HEK293 (cell line): ENCODE measurements at regions not wholly inside any gene's neighbourhood (a gene's known extent, or its start where the extent isn't known, plus 50 kb on each side); places are given as distances from the start of the nearest gene placed in this dataset.

Experiments used
- CTCF ChIP-seq: fragments of 450-650 bp; formaldehyde crosslinking; IDR thresholded peaks from 2 replicates; pipeline ENCODE4 v1.5.1; 2016; ENCODE audit warnings: missing biosample characterization, missing genetic modification characterization
- REST ChIP-seq: fragments of 450-650 bp; formaldehyde crosslinking; IDR thresholded peaks from 2 replicates; pipeline ENCODE4 v1.5.1; 2016; ENCODE audit warnings: missing biosample characterization, missing genetic modification characterization
- YY1 ChIP-seq: fragments of 450-650 bp; formaldehyde crosslinking; IDR thresholded peaks from 2 replicates; pipeline ENCODE4 v1.5.1; 2018; ENCODE audit warnings: missing biosample characterization, missing genetic modification characterization
- ZNF350 ChIP-seq: fragments of 450-650 bp; formaldehyde crosslinking; IDR thresholded peaks from 2 replicates; pipeline ENCODE4 v1.5.0; 2017; ENCODE audit warnings: missing biosample characterization, mild to moderate bottlenecking, missing genetic modification characterization
- ZNF513 ChIP-seq: fragments of 450-650 bp; IDR thresholded peaks from 2 replicates; pipeline ENCODE4 v1.5.1; 2018; ENCODE audit warnings: missing biosample characterization, missing genetic modification characterization

DNA sequence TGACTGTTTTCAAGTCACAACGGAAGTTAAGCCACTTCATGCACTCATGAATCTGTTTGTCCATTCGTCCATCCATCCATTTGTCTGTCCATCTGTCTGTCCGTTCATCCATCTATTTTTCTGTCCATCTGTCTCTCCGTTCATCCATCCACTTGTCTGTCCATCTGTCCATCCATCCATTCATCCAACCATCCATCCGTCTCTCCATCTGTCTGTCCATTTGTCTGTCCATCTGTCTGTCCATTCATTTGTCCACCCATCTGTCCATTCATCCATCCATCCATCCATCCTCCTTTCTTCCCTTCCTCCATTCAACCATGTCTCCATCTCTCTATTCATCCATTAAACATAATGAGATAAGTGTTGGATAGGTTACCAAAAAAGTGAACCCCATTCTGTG is 123.5 kb upstream of the UQCRFS1 start:
- TF ChIP-seq YY1 (tag by site-specific recombination) (no peak), REST (tag by site-specific recombination) (no peak), ZNF350 (no peak), CTCF (tag by site-specific recombination) (no peak), ZNF513 (tag by site-specific recombination) (no peak)
